Esophagus squamous epithelium (tissue), 5 donors: ENCODE measurements at regions not wholly inside any gene's neighbourhood (a gene's known extent, or its start where the extent isn't known, plus 50 kb on each side); places are given as distances from the start of the nearest gene placed in this dataset.
"Not testable (repeated sequence)": the region's sequence is repeated elsewhere in the genome, so short reads cannot be mapped to it uniquely, and the experiment has no call there.

Experiments
- DNase-seq: peaks from one replicate; lab custom pipeline; 2025; lab: John Stamatoyannopoulos, UW
- H3K27ac ChIP-seq, 4 donors: fragments of 200-600 bp; sonication (generic); one replicate each; pipeline ENCODE4 v1.5.1; 2016 to 2019; ENCODE audit warnings: mild to moderate bottlenecking in 1 of 4
- H3K27me3 ChIP-seq, 4 donors: fragments of 200-600 bp; sonication (generic); 1 replicate in 3 of 4; 2 replicates in 1 of 4; pipeline versions ENCODE4 v1.5.1 to v1.6.0; 2017 to 2021; ENCODE audit warnings: antibody characterized with exemption in 1 of 4
- H3K36me3 ChIP-seq, 3 donors: fragments of 200-600 bp; sonication (generic); one replicate each; pipeline ENCODE4 v1.5.1; 2016 to 2019
- H3K4me1 ChIP-seq, 3 donors: fragments of 200-600 bp; sonication (generic); one replicate each; pipeline ENCODE4 v1.5.1; 2017 to 2019
- H3K4me3 ChIP-seq, 4 donors: fragments of 200-600 bp; sonication (generic); 1 replicate in 3 of 4; 2 replicates in 1 of 4; pipeline ENCODE4 v1.5.1; 2016 to 2019; ENCODE audit warnings: mild to moderate bottlenecking in 2 of 4, moderate library complexity in 1 of 4
- H3K9me3 ChIP-seq, 3 donors: fragments of 200-600 bp; sonication (generic); one replicate each; pipeline ENCODE4 v1.5.1; 2016 to 2019
- CTCF ChIP-seq, 6 experiments: fragments of 450-650 bp in 4 of 6; fragments of 200-600 bp in 2 of 6; sonication (generic) in 2 of 6; IDR thresholded peaks; one replicate each; pipeline ENCODE4 v1.5.1; 2016 to 2019; ENCODE audit warnings: antibody characterized with exemption in 6 of 6, mild to moderate bottlenecking in 4 of 6, moderate library complexity in 4 of 6
- POLR2A ChIP-seq, 4 donors: fragments of 450-650 bp; IDR thresholded peaks; one replicate each; pipeline ENCODE4 v1.6.1; 2017; ENCODE audit warnings: antibody characterized with exemption in 4 of 4, mild to moderate bottlenecking in 4 of 4, moderate library complexity in 3 of 4
- WGBS, 2 donors: methylation state at CpG; one replicate each; pipeline ENCODE4 v1.1.5; 2018; 5-methylcytosine and 5-hydroxymethylcytosine counted together
- intact Hi-C: fragments of 100-400 bp; cut with DNase I; formaldehyde crosslinking; loops from one replicate; pipeline ENCODE4 v1.15.0; 2022
- donor health status: DM: yes; HTN: yes; CAD: no.

- H3K36me3 ChIP-seq: no peaks in the 10 kb centered on the region
- TF ChIP-seq CTCF (IDR thresholded peaks at IDR 0.05) (no peak), POLR2A (IDR thresholded peaks at IDR 0.05) (no peak)
- 92 to 100% methylated on average over 5 of the region's 5 CpGs for WGBS, 2 donors
- H3K27me3 ChIP-seq: no peaks in the 10 kb centered on the region
- peaks cover 5 to 66% (median 14%) of the 10 kb centered on the region in 3 donors for H3K4me1 ChIP-seq
- no peaks in the 10 kb centered on the region for H3K9me3 ChIP-seq
- no peak overlapping the region for H3K4me3 ChIP-seq
- H3K27ac ChIP-seq: no peak overlapping the region
- intact Hi-C loops: loop anchor here (10.0 kb wide), 1 partner anchor 95 kb away; no protein-coding TSS in a partner anchor
- DNase-seq: no peak
Observed at GRCh38 chr18:46179306-46179705, 75.1 kb downstream of the HAUS1 start.

GRCh38 chr18:46182633-46183358 lies 78.6 kb downstream of the HAUS1 start:
- DNase-seq: no peak
- intact Hi-C loops: no loop called here

GRCh38 chr18:46184296-46184695 lies 80.1 kb downstream of the HAUS1 start:
- H3K27me3 ChIP-seq, H3K27ac ChIP-seq, H3K36me3 ChIP-seq, H3K9me3 ChIP-seq, H3K4me3 ChIP-seq, DNase-seq, intact Hi-C loops: not testable (repeated sequence)
- peaks cover 0 to 49% (median 0%) of the 10 kb centered on the region in 3 donors for H3K4me1 ChIP-seq
- WGBS, 2 donors: 90 to 96% methylated on average over 6 to 9 of the region's 9 CpGs

More at GRCh38 chr18:46182633-46183358, 78.6 kb downstream of the HAUS1 start:
- no peaks in the 10 kb centered on the region for H3K27me3 ChIP-seq
- WGBS, 2 donors: 40 to 42% methylated on average over 3 of the region's 3 CpGs
- no peaks in the 10 kb centered on the region for H3K9me3 ChIP-seq
- peaks cover 0 to 55% (median 0%) of the 10 kb centered on the region in 3 donors for H3K4me1 ChIP-seq
- no peak overlapping the region for H3K27ac ChIP-seq
- no peak overlapping the region for H3K4me3 ChIP-seq
- peaks cover 0 to 5% (median 0%) of the 10 kb centered on the region in 3 donors for H3K36me3 ChIP-seq
- no peak for TF ChIP-seq CTCF (IDR thresholded peaks at IDR 0.05)
- no peak for TF ChIP-seq POLR2A (IDR thresholded peaks at IDR 0.05)

GRCh38 chr18:46184727-46185126 lies 80.5 kb downstream of the HAUS1 start:
- WGBS, 2 donors: 73 to 81% methylated on average over 1 of the region's 1 CpG
- intact Hi-C loops: no loop called here
- TF ChIP-seq POLR2A (IDR thresholded peaks at IDR 0.05) (no peak), CTCF (IDR thresholded peaks at IDR 0.05) (no peak)
- no peak for DNase-seq
- Histone ChIP-seq H3K4me1 (peaks cover 0 to 52% (median 0%) of the 10 kb centered on the region in 3 donors), H3K9me3 (no peaks in the 10 kb centered on the region), H3K36me3 (peaks cover 0 to 5% (median 0%) of the 10 kb centered on the region in 3 donors), H3K27me3 (no peaks in the 10 kb centered on the region), H3K4me3 (no peak overlapping the region), H3K27ac (no peak overlapping the region)

GRCh38 chr18:46190667-46191066 lies 86.5 kb downstream of the HAUS1 start:
- H3K36me3 ChIP-seq: peaks cover 0 to 7% (median 0%) of the 10 kb centered on the region in 3 donors
- intact Hi-C loops: no loop called here
- H3K27me3 ChIP-seq: no peaks in the 10 kb centered on the region
- H3K4me3 ChIP-seq: no peak overlapping the region
- peaks cover 0 to 19% (median 3%) of the 10 kb centered on the region in 3 donors for H3K4me1 ChIP-seq
- no peak overlapping the region for H3K27ac ChIP-seq
- no peak for DNase-seq
- no peaks in the 10 kb centered on the region for H3K9me3 ChIP-seq
- no peak for TF ChIP-seq POLR2A (IDR thresholded peaks at IDR 0.05)
- WGBS, 2 donors: 89 to 96% methylated on average over 2 of the region's 2 CpGs

GRCh38 chr18:46196627-46197243 lies 92.5 kb downstream of the HAUS1 start:
- H3K4me1 ChIP-seq: peaks cover 0 to 36% (median 5%) of the 10 kb centered on the region in 3 donors
- H3K4me3 ChIP-seq: no peak overlapping the region
- peaks cover 0 to 22% (median 0%) of the 10 kb centered on the region in 3 donors for H3K36me3 ChIP-seq
- H3K27me3 ChIP-seq: no peaks in the 10 kb centered on the region
- intact Hi-C loops: no loop called here
- no peak for TF ChIP-seq CTCF (IDR thresholded peaks at IDR 0.05)
- no peak for TF ChIP-seq POLR2A (IDR thresholded peaks at IDR 0.05)
- no peak for DNase-seq
- WGBS, 2 donors: 59 to 80% methylated on average over 4 of the region's 4 CpGs
- H3K27ac ChIP-seq: no peak overlapping the region
- no peaks in the 10 kb centered on the region for H3K9me3 ChIP-seq
